ENCODE measurements at regions not wholly inside any gene's neighbourhood (a gene's known extent, or its start where the extent isn't known, plus 50 kb on each side); places are given as distances from the start of the nearest gene placed in this dataset.

GRCh38 chr2:204265681-204266181, 279.5 kb upstream of the PARD3B start:
- no peaks in the 10 kb centered on the region for H3K27me3 ChIP-seq (ENCODE audit: insufficient read depth)
- no peaks in the 10 kb centered on the region for H4K20me1 ChIP-seq (replicated peaks; ENCODE audit: insufficient read depth)
- Mint-ChIP-seq H3K36me3 (ENCODE audit: low read depth) (no peaks in the 10 kb centered on the region), H3K27ac (no peak overlapping the region), H3K27me3 (ENCODE audit: insufficient read depth, low read depth, poor library complexity) (peaks cover 5% of the 10 kb centered on the region), H3K9me3 (no peaks in the 10 kb centered on the region), H3K4me3 (no peak overlapping the region), H3K4me1 (peaks cover 27% of the 10 kb centered on the region)
- no peak for TF ChIP-seq JUNB (IDR thresholded peaks at IDR 0.05; ENCODE audit: unreplicated experiment)
- TF ChIP-seq POLR2AphosphoS5 (IDR thresholded peaks at IDR 0.05; ENCODE audit: low read depth): no peak
- TF ChIP-seq EZH2phosphoT487 (IDR thresholded peaks at IDR 0.05; ENCODE audit: unreplicated experiment): no peak
- no peak for ATAC-seq
- no peaks in the 10 kb centered on the region for H3K36me3 ChIP-seq (ENCODE audit: insufficient read depth)
- peaks cover 20% of the 10 kb centered on the region for H3K4me1 ChIP-seq (ENCODE audit: insufficient read depth)
- no peaks in the 10 kb centered on the region for H3K9me2 ChIP-seq (ENCODE audit: insufficient read depth)
- H3K79me2 ChIP-seq (replicated peaks; ENCODE audit: insufficient read depth): no peaks in the 10 kb centered on the region
- no peak overlapping the region for H3K4me2 ChIP-seq
- peak overlapping the region; percentile 74; the same call in 1 of the 2 replicates for H2AFZ ChIP-seq
- H3K27ac ChIP-seq (ENCODE audit: low read depth): no peak overlapping the region
- DNase-seq (ENCODE audit: low spot score): no peak
- no peaks in the 10 kb centered on the region for H3F3A ChIP-seq (replicated peaks; ENCODE audit: low read depth)
- no peak overlapping the region for H3K4me3 ChIP-seq

- Mint-ChIP-seq H3K4me3 (no peak overlapping the region), H3K9me3 (no peaks in the 10 kb centered on the region), H3K27me3 (ENCODE audit: insufficient read depth, low read depth, poor library complexity) (peaks cover 7% of the 10 kb centered on the region), H3K27ac (no peak overlapping the region), H3K36me3 (ENCODE audit: low read depth) (no peaks in the 10 kb centered on the region), H3K4me1 (peaks cover 42% of the 10 kb centered on the region)
- Histone ChIP-seq H3K79me2 (replicated peaks; ENCODE audit: insufficient read depth) (no peaks in the 10 kb centered on the region), H3F3A (replicated peaks; ENCODE audit: low read depth) (no peaks in the 10 kb centered on the region), H3K4me1 (ENCODE audit: insufficient read depth) (peaks cover 31% of the 10 kb centered on the region), H3K4me2 (no peak overlapping the region), H3K4me3 (no peak overlapping the region), H2AFZ (0 out of 2 replicates have a peak overlapping the region, but pooled peaks have one; percentile 15), H3K9me2 (ENCODE audit: insufficient read depth) (no peaks in the 10 kb centered on the region), H4K20me1 (replicated peaks; ENCODE audit: insufficient read depth) (no peaks in the 10 kb centered on the region), H3K36me3 (ENCODE audit: insufficient read depth) (no peaks in the 10 kb centered on the region), H3K27ac (ENCODE audit: low read depth) (no peak overlapping the region), H3K27me3 (ENCODE audit: insufficient read depth) (no peaks in the 10 kb centered on the region)
- peak; percentile 34 for DNase-seq (ENCODE audit: low spot score)
- no peak for ATAC-seq
- TF ChIP-seq CTCF (conservative IDR thresholded peaks at IDR 0.05; ENCODE audit: low read depth in 2 of 2) (peak; percentile 46 to 67), EZH2 (IDR thresholded peaks at IDR 0.05; ENCODE audit: low read depth, unreplicated experiment) (no peak)
Measured at GRCh38 chr2:204268458-204268857, 276.8 kb upstream of the PARD3B start.

- Histone ChIP-seq H3K36me3 (ENCODE audit: insufficient read depth) (no peaks in the 10 kb centered on the region), H3F3A (replicated peaks; ENCODE audit: low read depth) (no peaks in the 10 kb centered on the region), H2AFZ (no peak overlapping the region), H3K9me2 (ENCODE audit: insufficient read depth) (no peaks in the 10 kb centered on the region), H3K4me1 (ENCODE audit: insufficient read depth) (peaks cover 32% of the 10 kb centered on the region), H3K79me2 (replicated peaks; ENCODE audit: insufficient read depth) (no peaks in the 10 kb centered on the region), H3K4me2 (no peak overlapping the region), H4K20me1 (replicated peaks; ENCODE audit: insufficient read depth) (no peaks in the 10 kb centered on the region), H3K27me3 (ENCODE audit: insufficient read depth) (no peaks in the 10 kb centered on the region), H3K4me3 (no peak overlapping the region), H3K27ac (ENCODE audit: low read depth) (no peak overlapping the region)
- no peak for DNase-seq (ENCODE audit: low spot score)
- Mint-ChIP-seq H3K36me3 (ENCODE audit: low read depth) (no peaks in the 10 kb centered on the region), H3K4me3 (no peak overlapping the region), H3K27ac (no peak overlapping the region), H3K27me3 (ENCODE audit: insufficient read depth, low read depth, poor library complexity) (peaks cover 7% of the 10 kb centered on the region), H3K4me1 (peaks cover 42% of the 10 kb centered on the region), H3K9me3 (no peaks in the 10 kb centered on the region)
- no peak for ATAC-seq
- TF ChIP-seq ZNF462 (CRISPR knock-in tag; IDR thresholded peaks at IDR 0.05): no peak
- TF ChIP-seq JUNB (IDR thresholded peaks at IDR 0.05; ENCODE audit: unreplicated experiment): no peak
- no peak for TF ChIP-seq STAT1 (IDR thresholded peaks at IDR 0.05; ENCODE audit: unreplicated experiment)
- TF ChIP-seq NANOG (IDR thresholded peaks at IDR 0.05; ENCODE audit: borderline replicate concordance): no peak
- no peak for TF ChIP-seq EZH2 (IDR thresholded peaks at IDR 0.05; ENCODE audit: low read depth, unreplicated experiment)
- TF ChIP-seq CREB1 (CRISPR knock-in tag; IDR thresholded peaks at IDR 0.05; ENCODE audit: low read depth): no peak
- TF ChIP-seq POLR2AphosphoS5 (IDR thresholded peaks at IDR 0.05; ENCODE audit: low read depth): no peak
- TF ChIP-seq EZH2phosphoT487 (IDR thresholded peaks at IDR 0.05; ENCODE audit: unreplicated experiment): no peak
Measured at GRCh38 chr2:204268971-204269370, 276.3 kb upstream of the PARD3B start.

Measured in GM23338 (cell line).